Panc1 (cell line): ENCODE measurements at regions not wholly inside any gene's neighbourhood (a gene's known extent, or its start where the extent isn't known, plus 50 kb on each side); places are given as distances from the start of the nearest gene placed in this dataset.

Experiments
- ATAC-seq: fragments of 200-7000 bp; cut with Tn5 transposase; 2 replicates; pipeline ENCODE4 v1.9.1; 2020; ENCODE audit warnings: mild to moderate bottlenecking, moderate library complexity
- BruUV-seq: library from RNA; stranded (reverse); fragments of 400-500 nt; replicated peaks from 2 replicates; lab custom pipeline; 2021; lab: Mats Ljungman, UMichigan
- CTCF ChIA-PET: fragments of 300-600 bp; sonication (Branson Sonifier 250); formaldehyde crosslinking; loops from one replicate; lab custom pipeline; 2022; ENCODE audit warnings: antibody characterized with exemption; lab: Charles Lee
- POLR2A ChIA-PET: fragments of 300-600 bp; sonication (Branson Sonifier 250); formaldehyde crosslinking; loops from one replicate; lab custom pipeline; 2022; ENCODE audit warnings: antibody characterized with exemption; lab: Charles Lee
- DNase-seq: peaks from one replicate; pipeline ENCODE4 v3.0.0-alpha.2; 2010; ENCODE audit warnings: low read depth, low spot score
- H3K27ac ChIP-seq: 2 replicates; pipeline ENCODE4 v1.5.1; 2011; ENCODE audit warnings: mild to moderate bottlenecking, low read length, inconsistent platforms
- H3K27me3 ChIP-seq: fragments of 200-500 bp; sonication (Bioruptor generic); 2 replicates; pipeline ENCODE4 v1.6.0; 2014; ENCODE audit warnings: low read length, inconsistent platforms; ENCODE audit not compliant: control insufficient read depth, insufficient read depth
- H3K36me3 ChIP-seq: fragments of 200-500 bp; sonication (Bioruptor generic); 2 replicates; pipeline ENCODE4 v1.5.1; 2014; ENCODE audit warnings: inconsistent platforms, mild to moderate bottlenecking, low read length, moderate library complexity; ENCODE audit not compliant: control insufficient read depth, insufficient read depth
- H3K4me1 ChIP-seq: 2 replicates; pipeline ENCODE4 v1.5.1; 2011; ENCODE audit warnings: inconsistent platforms, mild to moderate bottlenecking, low read length, moderate library complexity; ENCODE audit not compliant: control insufficient read depth, insufficient read depth
- H3K4me3 ChIP-seq, 2 experiments: 2 replicates each; pipeline ENCODE4 v1.5.1; 2011 to 2012; ENCODE audit warnings: low read depth in 2 of 2, low read length in 2 of 2, mild to moderate bottlenecking in 2 of 2, inconsistent platforms in 1 of 2, moderate library complexity in 1 of 2
- H3K9me3 ChIP-seq: fragments of 200-500 bp; sonication (Bioruptor generic); 2 replicates; pipeline ENCODE4 v1.5.1; 2014; ENCODE audit warnings: low read depth, mild to moderate bottlenecking, inconsistent platforms, low read length, moderate library complexity; ENCODE audit not compliant: control insufficient read depth, insufficient read depth
- CTCF ChIP-seq: fragments of 450-650 bp; IDR thresholded peaks from 2 replicates; pipeline ENCODE4 v1.5.1; 2017; ENCODE audit warnings: mild to moderate bottlenecking
- POLR2AphosphoS5 ChIP-seq: IDR thresholded peaks from 2 replicates; pipeline ENCODE4 v1.6.1; 2012; ENCODE audit warnings: mild to moderate bottlenecking, low read depth, low read length, moderate library complexity
- REST ChIP-seq, 2 experiments: IDR thresholded peaks; 2 replicates each; pipeline ENCODE4 v1.6.1; 2011 to 2012; ENCODE audit warnings: low read depth in 2 of 2, control low read depth in 1 of 2, low read length in 1 of 2, mild to moderate bottlenecking in 1 of 2, moderate library complexity in 1 of 2; ENCODE audit not compliant: insufficient read depth in 1 of 2
- SIN3A ChIP-seq: IDR thresholded peaks from 2 replicates; pipeline ENCODE4 v1.6.1; 2012; ENCODE audit warnings: low read depth, mild to moderate bottlenecking, low read length, moderate library complexity, borderline replicate concordance; ENCODE audit not compliant: insufficient read depth
- TCF7L2 ChIP-seq: IDR thresholded peaks from 2 replicates; pipeline ENCODE4 v1.6.1; 2011; ENCODE audit warnings: mild to moderate bottlenecking, low read depth, low read length, inconsistent platforms
- in situ Hi-C: cut with HindIII; loops from 2 replicates; pipeline ENCODE4 v1.10.0; 2016; ENCODE audit warnings: low sequenced_read_pairs, low pct_unique_long_range_greater_than_20kb
- intact Hi-C: fragments of 100-400 bp; cut with micrococcal nuclease; formaldehyde crosslinking; loops from one replicate; pipeline ENCODE4 v1.10.0; 2022; ENCODE audit not compliant: unreplicated experiment

- ChIA-PET POLR2A (no interaction called here), CTCF (no interaction called here)
- no peak for TF ChIP-seq REST (IDR thresholded peaks at IDR 0.05; ENCODE audit: insufficient read depth in 1 of 2, low read depth in 2 of 2, low read length in 1 of 2)
- TF ChIP-seq SIN3A, result no peak
- no peak for TF ChIP-seq CTCF
- no peak for TF ChIP-seq TCF7L2
- no peak for TF ChIP-seq POLR2AphosphoS5
- DNase-seq, result no peak
- Histone ChIP-seq H3K4me1 (no peaks in the 10 kb centered on the region), H3K36me3 (no peaks in the 10 kb centered on the region), H3K9me3 (no peaks in the 10 kb centered on the region), H3K27me3 (no peaks in the 10 kb centered on the region), H3K4me3 (no peak overlapping the region), H3K27ac (no peak overlapping the region)
- intact Hi-C loops, result no loop called here
- BruUV-seq, result no TSS peak
- no peak for ATAC-seq
- in situ Hi-C loops, result no loop called here
These were observed 137.6 kb upstream of the TBL1X start for GRCh38 chrX:9327086-9327746.

- in situ Hi-C loops, result no loop called here
- no TSS peak for BruUV-seq
These were observed 137.1 kb upstream of the TBL1X start for GRCh38 chrX:9327747-9328145.

More at GRCh38 chrX:9327747-9328145, 137.1 kb upstream of the TBL1X start:
- TF ChIP-seq POLR2AphosphoS5, result no peak
- no peak for TF ChIP-seq CTCF
- no peak for TF ChIP-seq REST (IDR thresholded peaks at IDR 0.05; ENCODE audit: insufficient read depth in 1 of 2, low read depth in 2 of 2, low read length in 1 of 2)
- no peak for TF ChIP-seq TCF7L2
- TF ChIP-seq SIN3A, result no peak
- Histone ChIP-seq H3K4me3 (no peak overlapping the region), H3K27ac (no peak overlapping the region), H3K9me3 (no peaks in the 10 kb centered on the region), H3K36me3 (no peaks in the 10 kb centered on the region), H3K27me3 (no peaks in the 10 kb centered on the region), H3K4me1 (no peaks in the 10 kb centered on the region)
- ATAC-seq (no peak), DNase-seq (no peak)
- intact Hi-C loops, result no loop called here
- ChIA-PET CTCF (no interaction called here), POLR2A (no interaction called here)
